Thyroid gland (tissue), 4 donors: ENCODE measurements at regions not wholly inside any gene's neighbourhood (a gene's known extent, or its start where the extent isn't known, plus 50 kb on each side); places are given as distances from the start of the nearest gene placed in this dataset.

Source experiments
- DNase-seq, 2 donors: peaks; one replicate each; pipeline ENCODE4 v3.0.0-alpha.2; 2019
- H3K27ac ChIP-seq, 3 donors: fragments of 200-600 bp; sonication (generic); 1 replicate in 2 of 3; 2 replicates in 1 of 3; pipeline ENCODE4 v1.5.1; 2016 to 2019; ENCODE audit warnings: mild to moderate bottlenecking in 1 of 3, moderate library complexity in 1 of 3
- H3K27me3 ChIP-seq: fragments of 200-600 bp; sonication (generic); one replicate; pipeline ENCODE4 v1.5.1; 2019
- H3K36me3 ChIP-seq, 2 donors: fragments of 200-600 bp; sonication (generic); one replicate each; pipeline ENCODE4 v1.5.1; 2016 to 2019
- H3K4me1 ChIP-seq, 2 donors: fragments of 200-600 bp; sonication (generic); one replicate each; pipeline ENCODE4 v1.5.1; 2017 to 2019
- H3K4me3 ChIP-seq, 3 donors: fragments of 200-600 bp; sonication (generic); replicated peaks in 1 of 3; 1 replicate in 2 of 3; 2 replicates in 1 of 3; pipeline ENCODE4 v1.5.1; 2016; ENCODE audit warnings: mild to moderate bottlenecking in 1 of 3
- H3K9me3 ChIP-seq: fragments of 200-600 bp; sonication (generic); one replicate; pipeline ENCODE4 v1.5.1; 2017
- CTCF ChIP-seq, 6 experiments: fragments of 200-600 bp in 3 of 6; fragments of 450-650 bp in 3 of 6; sonication (generic) in 3 of 6; IDR thresholded peaks; one replicate each; pipeline ENCODE4 v1.5.1; 2016 to 2019; ENCODE audit warnings: antibody characterized with exemption in 6 of 6, mild to moderate bottlenecking in 2 of 6, inconsistent platforms in 1 of 6, moderate library complexity in 1 of 6
- POLR2A ChIP-seq, 2 donors: fragments of 450-650 bp; IDR thresholded peaks; one replicate each; pipeline ENCODE4 v1.6.1; 2017; ENCODE audit warnings: antibody characterized with exemption in 2 of 2, mild to moderate bottlenecking in 2 of 2, moderate library complexity in 1 of 2
- WGBS, 2 donors: methylation state at CpG; one replicate each; pipeline ENCODE4 v1.1.5; 2017; 5-methylcytosine and 5-hydroxymethylcytosine counted together
- intact Hi-C: fragments of 100-400 bp; cut with DNase I; formaldehyde crosslinking; loops from one replicate; pipeline ENCODE4 v1.15.1; 2023

- peak; percentile 53 to 54 for DNase-seq
- Histone ChIP-seq H3K27me3 (no peaks in the 10 kb centered on the region), H3K4me1 (no peaks in the 10 kb centered on the region), H3K27ac (peak overlapping the region in 2 of 3 donors; percentile 4 to 12), H3K9me3 (no peaks in the 10 kb centered on the region), H3K4me3 (no peak overlapping the region), H3K36me3 (no peaks in the 10 kb centered on the region)
- intact Hi-C loops = no loop called here
- 51 to 53% methylated on average over 4 to 7 of the region's 7 CpGs for WGBS, 2 donors
- no peak for TF ChIP-seq POLR2A (IDR thresholded peaks at IDR 0.05)
- TF ChIP-seq CTCF (IDR thresholded peaks at IDR 0.05) = no peak
Measured at GRCh38 chrX:40418146-40418812, 162.5 kb upstream of the ATP6AP2 start.

GRCh38 chrX:40415675-40416074 lies 165.1 kb upstream of the ATP6AP2 start:
- Histone ChIP-seq H3K4me3 (no peak overlapping the region), H3K9me3 (no peaks in the 10 kb centered on the region), H3K27me3 (no peaks in the 10 kb centered on the region), H3K4me1 (no peaks in the 10 kb centered on the region), H3K27ac (no peak overlapping the region), H3K36me3 (no peaks in the 10 kb centered on the region)
- TF ChIP-seq CTCF (IDR thresholded peaks at IDR 0.05) (no peak), POLR2A (IDR thresholded peaks at IDR 0.05) (no peak)
- peak; percentile 53 to 62 for DNase-seq
- intact Hi-C loops = no loop called here
- 41 to 61% methylated on average over 2 of the region's 4 CpGs for WGBS, 2 donors

- 86 to 96% methylated on average over 3 of the region's 3 CpGs for WGBS, 2 donors
Measured at GRCh38 chrX:40414335-40414734, 166.4 kb upstream of the ATP6AP2 start.

GRCh38 chrX:40411340-40412111 lies 169.2 kb upstream of the ATP6AP2 start:
- no peaks in the 10 kb centered on the region for H3K27me3 ChIP-seq
- H3K9me3 ChIP-seq = no peaks in the 10 kb centered on the region
- H3K36me3 ChIP-seq = no peaks in the 10 kb centered on the region
- intact Hi-C loops = no loop called here
- no peak overlapping the region for H3K27ac ChIP-seq
- no peaks in the 10 kb centered on the region for H3K4me1 ChIP-seq
- WGBS, 2 donors = 91% methylated on average over 5 to 8 of the region's 8 CpGs
- DNase-seq = no peak
- no peak overlapping the region for H3K4me3 ChIP-seq
- no peak for TF ChIP-seq CTCF (IDR thresholded peaks at IDR 0.05)
- TF ChIP-seq POLR2A (IDR thresholded peaks at IDR 0.05) = no peak

More at GRCh38 chrX:40414335-40414734, 166.4 kb upstream of the ATP6AP2 start:
- no peak for DNase-seq
- Histone ChIP-seq H3K36me3 (no peaks in the 10 kb centered on the region), H3K9me3 (no peaks in the 10 kb centered on the region), H3K4me1 (no peaks in the 10 kb centered on the region), H3K27ac (no peak overlapping the region), H3K4me3 (no peak overlapping the region), H3K27me3 (no peaks in the 10 kb centered on the region)
- intact Hi-C loops = no loop called here
- TF ChIP-seq POLR2A (IDR thresholded peaks at IDR 0.05) (no peak), CTCF (IDR thresholded peaks at IDR 0.05) (no peak)

- intact Hi-C loops = no loop called here
- Histone ChIP-seq H3K4me1 (no peaks in the 10 kb centered on the region), H3K36me3 (no peaks in the 10 kb centered on the region), H3K9me3 (no peaks in the 10 kb centered on the region), H3K27ac (no peak overlapping the region), H3K27me3 (no peaks in the 10 kb centered on the region), H3K4me3 (no peak overlapping the region)
- 100% methylated on average over 2 of the region's 2 CpGs for WGBS, 2 donors
- no peak for TF ChIP-seq POLR2A (IDR thresholded peaks at IDR 0.05)
- no peak for TF ChIP-seq CTCF (IDR thresholded peaks at IDR 0.05)
- DNase-seq = no peak
Measured at GRCh38 chrX:40410859-40411258, 169.9 kb upstream of the ATP6AP2 start.
